Mesothelial cell of epicardium (in vitro differentiated cells): ENCODE measurements at regions not wholly inside any gene's neighbourhood (a gene's known extent, or its start where the extent isn't known, plus 50 kb on each side); places are given as distances from the start of the nearest gene placed in this dataset.

Experiments
- DNase-seq, 2 experiments: peaks; one replicate each; pipeline ENCODE4 v3.0.0; 2021; ENCODE audit warnings: low spot score in 2 of 2; ENCODE audit not compliant: unreplicated experiment in 2 of 2
- H3K27ac Mint-ChIP-seq: 2 replicates; pipeline ENCODE4 v1.8.0; 2021; ENCODE audit warnings: mixed read lengths
- H3K27me3 Mint-ChIP-seq: 2 replicates; pipeline ENCODE4 v1.8.0; 2021; ENCODE audit warnings: low read depth, mixed read lengths
- H3K36me3 Mint-ChIP-seq: 2 replicates; pipeline ENCODE4 v1.8.0; 2021; ENCODE audit warnings: mixed read lengths
- H3K4me1 Mint-ChIP-seq: 2 replicates; pipeline ENCODE4 v1.8.0; 2021; ENCODE audit warnings: mixed read lengths
- H3K4me3 Mint-ChIP-seq: 2 replicates; pipeline ENCODE4 v1.8.0; 2021; ENCODE audit warnings: mild to moderate bottlenecking, moderate library complexity, mixed read lengths
- H3K9me3 Mint-ChIP-seq: 2 replicates; pipeline ENCODE4 v1.8.0; 2021; ENCODE audit warnings: mixed read lengths
- TF ChIP-seq, protein P1 (sequence below): fragments of 200-600 bp; sonication (generic); IDR thresholded peaks from one replicate; pipeline ENCODE4 v1.5.0; 2021; ENCODE audit warnings: antibody characterized with exemption; ENCODE audit not compliant: unreplicated experiment

DNA sequence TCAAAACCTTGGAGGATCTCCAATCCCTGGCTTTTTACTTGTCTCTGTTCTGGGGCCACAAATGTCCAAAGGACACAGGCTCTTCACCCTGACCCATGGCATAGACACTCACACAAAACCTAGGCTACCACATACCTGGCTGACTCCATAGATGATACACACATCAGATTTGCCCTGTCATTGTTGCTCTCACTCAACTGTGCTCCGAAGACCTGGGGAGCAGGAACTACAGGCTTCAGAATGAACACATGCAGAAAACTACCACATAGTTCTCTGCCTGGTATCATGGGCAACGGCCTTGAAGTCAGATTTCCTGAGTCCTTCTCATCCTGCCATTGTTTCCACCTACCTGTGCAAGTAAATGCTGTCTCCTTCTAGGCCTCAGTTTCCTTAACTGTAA lies 226.2 kb downstream of the KIF4B start:
- TF ChIP-seq, protein P1, sequence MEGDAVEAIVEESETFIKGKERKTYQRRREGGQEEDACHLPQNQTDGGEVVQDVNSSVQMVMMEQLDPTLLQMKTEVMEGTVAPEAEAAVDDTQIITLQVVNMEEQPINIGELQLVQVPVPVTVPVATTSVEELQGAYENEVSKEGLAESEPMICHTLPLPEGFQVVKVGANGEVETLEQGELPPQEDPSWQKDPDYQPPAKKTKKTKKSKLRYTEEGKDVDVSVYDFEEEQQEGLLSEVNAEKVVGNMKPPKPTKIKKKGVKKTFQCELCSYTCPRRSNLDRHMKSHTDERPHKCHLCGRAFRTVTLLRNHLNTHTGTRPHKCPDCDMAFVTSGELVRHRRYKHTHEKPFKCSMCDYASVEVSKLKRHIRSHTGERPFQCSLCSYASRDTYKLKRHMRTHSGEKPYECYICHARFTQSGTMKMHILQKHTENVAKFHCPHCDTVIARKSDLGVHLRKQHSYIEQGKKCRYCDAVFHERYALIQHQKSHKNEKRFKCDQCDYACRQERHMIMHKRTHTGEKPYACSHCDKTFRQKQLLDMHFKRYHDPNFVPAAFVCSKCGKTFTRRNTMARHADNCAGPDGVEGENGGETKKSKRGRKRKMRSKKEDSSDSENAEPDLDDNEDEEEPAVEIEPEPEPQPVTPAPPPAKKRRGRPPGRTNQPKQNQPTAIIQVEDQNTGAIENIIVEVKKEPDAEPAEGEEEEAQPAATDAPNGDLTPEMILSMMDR: no peak
- Mint-ChIP-seq H3K9me3 (peaks cover 29% of the 10 kb centered on the region), H3K4me1 (no peaks in the 10 kb centered on the region), H3K27me3 (peaks cover 10% of the 10 kb centered on the region), H3K36me3 (no peaks in the 10 kb centered on the region), H3K27ac (no peak overlapping the region), H3K4me3 (no peak overlapping the region)
- DNase-seq: no peak

DNA sequence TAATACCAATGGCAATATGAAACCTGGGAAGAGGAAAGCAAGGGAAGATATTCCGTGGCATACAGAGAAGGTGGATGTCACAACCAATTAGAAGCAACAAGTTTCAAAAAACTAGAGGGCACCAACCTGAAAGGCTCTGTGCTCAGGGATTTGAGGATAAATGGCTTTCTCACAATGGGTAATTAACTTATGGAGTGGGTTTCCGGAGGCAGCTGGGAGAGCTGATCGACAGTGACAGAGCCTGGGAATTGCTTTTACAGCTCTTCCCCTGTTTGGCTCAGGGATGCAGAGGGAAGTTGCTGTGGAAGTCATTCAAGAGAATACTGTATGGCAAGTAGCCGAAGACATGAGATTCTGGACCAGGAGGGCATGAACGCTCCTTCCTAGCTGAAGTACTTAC lies 237.0 kb downstream of the KIF4B start:
- Mint-ChIP-seq H3K9me3 (no peaks in the 10 kb centered on the region), H3K27ac (no peak overlapping the region), H3K36me3 (no peaks in the 10 kb centered on the region), H3K4me1 (no peaks in the 10 kb centered on the region), H3K4me3 (no peak overlapping the region), H3K27me3 (peaks cover 13% of the 10 kb centered on the region)
- no peak for DNase-seq
- TF ChIP-seq, protein P1: no peak

DNA sequence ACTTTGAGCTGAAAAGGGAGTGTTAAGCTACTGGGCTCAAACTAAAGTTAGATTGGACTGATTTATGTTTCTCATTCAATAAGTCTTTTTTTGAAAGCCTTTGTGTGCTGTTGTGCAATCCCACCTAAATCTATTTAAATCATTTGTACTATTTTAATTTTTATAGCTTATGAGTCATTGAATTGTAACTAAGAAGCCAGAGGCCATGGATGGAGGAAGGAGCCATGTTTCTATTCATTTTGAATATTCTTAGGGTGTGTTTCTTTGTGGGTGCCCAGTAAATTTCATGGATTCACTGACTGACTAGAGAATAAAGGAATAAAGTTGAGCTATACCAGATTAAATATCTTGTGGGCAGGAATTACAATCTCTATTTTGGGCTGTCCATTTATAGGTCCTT lies 238.5 kb downstream of the KIF4B start:
- H3K4me3 Mint-ChIP-seq: no peak overlapping the region
- H3K27ac Mint-ChIP-seq: no peak overlapping the region
- H3K27me3 Mint-ChIP-seq: peaks cover 4% of the 10 kb centered on the region
- H3K9me3 Mint-ChIP-seq: no peaks in the 10 kb centered on the region
- TF ChIP-seq, protein P1: no peak
- no peak for DNase-seq
- no peaks in the 10 kb centered on the region for H3K36me3 Mint-ChIP-seq
- H3K4me1 Mint-ChIP-seq: no peaks in the 10 kb centered on the region

DNA sequence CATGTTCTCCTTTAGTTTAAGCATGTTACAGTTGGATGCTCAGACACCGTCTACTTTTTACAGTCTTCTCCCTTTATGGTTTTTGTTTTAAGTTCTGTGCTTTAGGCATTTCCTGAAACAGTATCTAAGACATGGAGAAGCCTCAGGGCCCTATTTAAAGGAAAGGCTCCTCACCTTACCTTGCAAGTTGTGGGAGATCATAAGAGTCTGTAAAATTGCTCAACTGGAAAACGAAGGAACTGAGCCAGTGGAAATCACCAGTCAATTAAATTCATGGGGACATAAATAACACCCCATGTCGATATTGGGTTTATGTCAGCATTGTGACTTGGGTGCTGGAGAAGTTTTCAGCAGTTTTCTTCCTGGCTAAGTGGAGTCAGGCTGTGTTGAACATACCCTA lies 239.2 kb downstream of the KIF4B start:
- H3K4me3 Mint-ChIP-seq: no peak overlapping the region
- peaks cover 4% of the 10 kb centered on the region for H3K27me3 Mint-ChIP-seq
- H3K36me3 Mint-ChIP-seq: no peaks in the 10 kb centered on the region
- no peaks in the 10 kb centered on the region for H3K9me3 Mint-ChIP-seq
- no peaks in the 10 kb centered on the region for H3K4me1 Mint-ChIP-seq
- no peak for DNase-seq
- H3K27ac Mint-ChIP-seq: no peak overlapping the region
- TF ChIP-seq, protein P1: no peak

DNA sequence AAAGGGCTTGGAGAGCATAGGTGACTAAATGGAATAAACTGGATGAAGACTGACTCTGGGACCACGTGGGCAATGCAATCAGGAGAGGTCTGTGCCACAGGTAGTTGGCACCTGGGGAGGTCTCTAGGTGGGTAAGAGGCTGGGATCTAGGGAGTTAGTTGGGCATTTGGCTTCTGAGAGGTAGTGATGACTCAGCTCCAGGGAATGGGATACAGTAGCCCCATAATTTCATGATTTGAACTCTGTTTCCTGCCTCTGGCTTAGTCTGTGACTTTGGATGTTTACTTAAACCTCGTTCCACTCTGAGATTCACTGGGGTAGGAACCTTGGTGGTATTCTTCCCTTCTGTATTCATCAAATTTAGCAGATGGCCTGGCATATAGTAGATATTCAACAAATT lies 240.8 kb downstream of the KIF4B start:
- DNase-seq: no peak
- no peak overlapping the region for H3K4me3 Mint-ChIP-seq
- no peaks in the 10 kb centered on the region for H3K4me1 Mint-ChIP-seq
- TF ChIP-seq, protein P1: no peak
- no peaks in the 10 kb centered on the region for H3K36me3 Mint-ChIP-seq
- no peaks in the 10 kb centered on the region for H3K9me3 Mint-ChIP-seq
- no peak overlapping the region for H3K27ac Mint-ChIP-seq
- peaks cover 5% of the 10 kb centered on the region for H3K27me3 Mint-ChIP-seq

DNA sequence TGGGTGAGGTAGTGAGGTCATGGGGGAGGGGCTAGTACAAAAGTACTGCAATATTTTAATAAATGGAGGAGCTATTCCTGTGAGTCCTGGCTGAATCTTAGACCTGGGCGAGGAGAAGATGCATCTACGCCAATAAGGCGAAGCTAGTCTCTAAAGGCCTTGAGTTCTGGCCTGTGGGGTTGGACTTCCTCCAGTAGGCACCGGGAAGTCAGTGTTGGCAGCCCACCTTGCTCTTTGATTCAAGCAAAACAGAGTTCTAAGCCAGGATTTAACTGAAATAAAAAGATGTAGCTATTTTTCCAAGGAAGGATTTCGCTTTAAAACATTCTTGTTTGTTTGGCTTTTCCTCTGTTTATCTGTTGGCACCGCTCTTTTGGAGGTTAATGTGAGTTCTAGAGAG lies 244.6 kb downstream of the KIF4B start:
- no peak for DNase-seq
- peaks cover 12% of the 10 kb centered on the region for H3K27me3 Mint-ChIP-seq
- H3K27ac Mint-ChIP-seq: no peak overlapping the region
- H3K36me3 Mint-ChIP-seq: no peaks in the 10 kb centered on the region
- no peaks in the 10 kb centered on the region for H3K4me1 Mint-ChIP-seq
- H3K9me3 Mint-ChIP-seq: no peaks in the 10 kb centered on the region
- H3K4me3 Mint-ChIP-seq: no peak overlapping the region
- TF ChIP-seq, protein P1: no peak
